K562 (cell line): ENCODE measurements at regions not wholly inside any gene's neighbourhood (a gene's known extent, or its start where the extent isn't known, plus 50 kb on each side); places are given as distances from the start of the nearest gene placed in this dataset.

Experiments used
- ATAC-seq: fragments of 200-7000 bp; cut with Tn5 transposase; 3 replicates; pipeline ENCODE4 v1.9.1; 2020; ENCODE audit warnings: moderate library complexity
- BruUV-seq: library from RNA; stranded (reverse); fragments of 400-500 nt; replicated peaks from 2 replicates; lab custom pipeline; 2021; lab: Mats Ljungman, UMichigan
- CTCF ChIA-PET: fragments of 300-600 bp; formaldehyde crosslinking; extraction: SDS; loops from one replicate; lab custom pipeline; 2021; ENCODE audit warnings: low intra/inter-chr PET ratio; lab: Yijun Ruan, JAX
- POLR2A ChIA-PET: fragments of 300-600, 350-650 bp; sonication (Branson Sonifier 250); formaldehyde crosslinking; extraction: SDS; loops from one replicate; lab custom pipeline; 2021; ENCODE audit warnings: antibody characterized with exemption, inconsistent platforms; lab: Yijun Ruan, JAX
- DNase-seq, 4 experiments: peaks; one replicate each; pipeline versions ENCODE4 v3.0.0 to v3.0.0-alpha.2; 2011 to 2018; ENCODE audit warnings: low spot score in 3 of 4, mixed read lengths in 3 of 4; ENCODE audit errors: extremely low read depth in 1 of 4
- FAIRE-seq: peaks from 2 replicates; lab custom pipeline; 2011; peaks lifted over from hg19 to GRCh38; lab: Jason Lieb, UNC
- H2AFZ ChIP-seq: 2 replicates; pipeline ENCODE4 v1.6.0; 2011; ENCODE audit warnings: low read depth, low read length, control low read depth, inconsistent platforms
- H3K27ac ChIP-seq: fragments of 200-600 bp; 3 replicates; pipeline ENCODE4 v1.8.0; 2011; ENCODE audit warnings: low read depth, mild to moderate bottlenecking, control low read depth, inconsistent platforms, low read length, moderate library complexity, mixed read lengths; ENCODE audit errors: extremely low read depth
- H3K27me3 ChIP-seq, 2 experiments: fragments of 300-600 bp in 1 of 2; 2 replicates in 1 of 2; 3 replicates in 1 of 2; pipeline versions ENCODE4 v1.6.0 to v1.8.0; 2011; ENCODE audit warnings: inconsistent platforms in 2 of 2, low read length in 2 of 2, mild to moderate bottlenecking in 1 of 2, mixed read lengths in 1 of 2, moderate library complexity in 1 of 2; ENCODE audit not compliant: control insufficient read depth in 2 of 2, insufficient read depth in 2 of 2
- H3K36me3 ChIP-seq: fragments of 300-600 bp; 3 replicates; pipeline ENCODE4 v1.8.0; 2011; ENCODE audit warnings: mild to moderate bottlenecking, low read length, inconsistent platforms; ENCODE audit not compliant: control insufficient read depth, insufficient read depth
- H3K4me1 ChIP-seq, 2 experiments: fragments of 200-600 bp in 1 of 2; replicated peaks in 1 of 2; 2 replicates in 1 of 2; 3 replicates in 1 of 2; pipeline versions ENCODE4 v1.5.1 to v1.8.0; 2011; ENCODE audit warnings: inconsistent platforms in 2 of 2, low read length in 2 of 2, mild to moderate bottlenecking in 1 of 2, mixed read lengths in 1 of 2, moderate library complexity in 1 of 2; ENCODE audit not compliant: control insufficient read depth in 2 of 2, insufficient read depth in 2 of 2
- H3K4me2 ChIP-seq: 2 replicates; pipeline ENCODE4 v1.6.1; 2011; ENCODE audit warnings: low read length, control low read depth, inconsistent platforms, mixed read lengths; ENCODE audit not compliant: insufficient read depth
- H3K4me3 ChIP-seq: fragments of 200-600 bp; sonication (generic), shearing (Covaris generic); 2 replicates; pipeline ENCODE4 v1.5.1; 2016; ENCODE audit warnings: control low read depth, inconsistent platforms
- H3K79me2 ChIP-seq: fragments of 200-600 bp; 3 replicates; pipeline ENCODE4 v1.8.0; 2011; ENCODE audit warnings: low read length, inconsistent platforms; ENCODE audit not compliant: control insufficient read depth, insufficient read depth
- H3K9ac ChIP-seq, 2 experiments: 2 replicates each; pipeline versions ENCODE4 v1.6.0 to v1.6.1; 2011; ENCODE audit warnings: low read depth in 2 of 2, low read length in 2 of 2, control low read depth in 1 of 2, inconsistent platforms in 1 of 2, mild to moderate bottlenecking in 1 of 2, mixed read lengths in 1 of 2; ENCODE audit not compliant: insufficient read depth in 1 of 2
- H3K9me1 ChIP-seq: one replicate; pipeline ENCODE4 v1.6.0; 2011; ENCODE audit warnings: inconsistent platforms, mild to moderate bottlenecking, low read length, moderate library complexity; ENCODE audit not compliant: control insufficient read depth, insufficient read depth
- H3K9me3 ChIP-seq: replicated peaks from 2 replicates; pipeline ENCODE4 v1.5.1; 2011; ENCODE audit warnings: low read depth, low read length, inconsistent platforms; ENCODE audit not compliant: control insufficient read depth, insufficient read depth
- H4K20me1 ChIP-seq: replicated peaks from 2 replicates; pipeline ENCODE4 v1.6.1; 2011; ENCODE audit warnings: low read length, inconsistent platforms, mixed read lengths; ENCODE audit not compliant: control insufficient read depth, insufficient read depth
- BCOR ChIP-seq: fragments of 450-650 bp; IDR thresholded peaks from 2 replicates; pipeline ENCODE4 v1.6.1; 2016
- DDX20 ChIP-seq: fragments of 450-650 bp; IDR thresholded peaks from 2 replicates; pipeline ENCODE4 v1.6.1; 2016; ENCODE audit warnings: missing genetic modification characterization, low read depth, mild to moderate bottlenecking, missing compliant biosample characterization, moderate library complexity
- E2F3 ChIP-seq: fragments of 250-450 bp; sonication (Bioruptor Pico); IDR thresholded peaks from 2 replicates; pipeline ENCODE4 v1.4.0; 2020; ENCODE audit warnings: mild to moderate bottlenecking
- E4F1 ChIP-seq: fragments of 250-450 bp; sonication (Bioruptor Pico); IDR thresholded peaks from 2 replicates; pipeline ENCODE4 v1.5.0; 2021; ENCODE audit warnings: mild to moderate bottlenecking, borderline replicate concordance
- FIP1L1 ChIP-seq: fragments of 200-400 bp; formaldehyde crosslinking; IDR thresholded peaks from 2 replicates; pipeline ENCODE4 v1.6.1; 2018; ENCODE audit warnings: mild to moderate bottlenecking, low read depth, low read length; ENCODE audit not compliant: poor library complexity, severe bottlenecking
- HEY1 ChIP-seq: fragments of 250-450 bp; sonication (Bioruptor Pico); IDR thresholded peaks from 2 replicates; pipeline ENCODE4 v1.5.0; 2020; ENCODE audit warnings: mild to moderate bottlenecking, moderate library complexity, borderline replicate concordance
- MYNN ChIP-seq, 2 experiments: sonication (generic); formaldehyde crosslinking in 1 of 2; IDR thresholded peaks; 2 replicates each; pipeline versions ENCODE4 v1.5.0 to v1.6.1; 2016 to 2020; ENCODE audit warnings: antibody characterized with exemption in 1 of 2, missing genetic modification reagents in 1 of 2
- NCOA2 ChIP-seq, 2 experiments: fragments of 450-650 bp; IDR thresholded peaks; 2 replicates each; pipeline ENCODE4 v1.6.1; 2018; ENCODE audit warnings: mild to moderate bottlenecking in 2 of 2, moderate library complexity in 1 of 2; ENCODE audit not compliant: partially characterized antibody in 2 of 2
- SMAD4 ChIP-seq: fragments of 250-450 bp; sonication (Bioruptor Pico); conservative IDR thresholded peaks from 2 replicates; pipeline ENCODE4 v1.8.0; 2021; ENCODE audit warnings: inconsistent platforms, mild to moderate bottlenecking, moderate library complexity
- TAF9B ChIP-seq: fragments of 450-650 bp; IDR thresholded peaks from 2 replicates; pipeline ENCODE4 v1.6.1; 2018; ENCODE audit warnings: mild to moderate bottlenecking; ENCODE audit not compliant: partially characterized antibody
- TBP ChIP-seq: optimal IDR thresholded peaks from 2 replicates; pipeline ENCODE3; 2011; ENCODE audit warnings: low read depth, low read length, improper control_type of control experiment
- ZBTB33 ChIP-seq: sonication (generic); formaldehyde crosslinking; IDR thresholded peaks from 2 replicates; pipeline ENCODE4 v1.8.1; 2023; ENCODE audit warnings: mild to moderate bottlenecking, missing genetic modification reagents
- ZFP36 ChIP-seq: fragments of 150-350 bp; IDR thresholded peaks from 2 replicates; pipeline ENCODE4 v1.6.1; 2018; ENCODE audit warnings: low read length, low read depth; ENCODE audit not compliant: partially characterized antibody
- ZNF239 ChIP-seq: fragments of 250-450 bp; sonication (Bioruptor Pico); IDR thresholded peaks from 2 replicates; pipeline ENCODE4 v1.4.0; 2020; ENCODE audit warnings: mild to moderate bottlenecking
- ZNF395 ChIP-seq: fragments of 200-800 bp; sonication (Bioruptor generic); IDR thresholded peaks from 2 replicates; pipeline ENCODE4 v1.6.1; 2017; ENCODE audit warnings: missing genetic modification characterization, missing compliant biosample characterization
- ZNF445 ChIP-seq: fragments of 250-450 bp; sonication (Bioruptor Pico); IDR thresholded peaks from 2 replicates; pipeline ENCODE4 v1.4.0; 2020; ENCODE audit warnings: low read depth, mild to moderate bottlenecking, moderate library complexity
- ZNF668 ChIP-seq: fragments of 250-450 bp; sonication (Bioruptor Pico); IDR thresholded peaks from 2 replicates; pipeline ENCODE4 v1.8.0; 2022; ENCODE audit warnings: mild to moderate bottlenecking, inconsistent platforms
- WGBS: fragments of 100-300 bp; shearing (Covaris generic); methylation state at CpG from one replicate; pipeline ENCODE4 v1.1.6; 2016; ENCODE audit warnings: low coverage, mixed read lengths; ENCODE audit not compliant: insufficient coverage; ENCODE audit errors: missing lambda C conversion rate; 5-methylcytosine and 5-hydroxymethylcytosine counted together
- in situ Hi-C: fragments of 300-500 bp; cut with MboI; formaldehyde crosslinking; loops from 4 replicates; pipeline ENCODE4 v1.15.0; 2018; ENCODE audit warnings: inconsistent platforms, mixed read lengths
- intact Hi-C: fragments of 100-400 bp; cut with micrococcal nuclease; formaldehyde crosslinking; loops from 2 replicates; pipeline ENCODE4 v1.14.2; 2022

GRCh38 chr2:52210611-52211010 is 1178.7 kb upstream of the NRXN1 start (continued):
- TF ChIP-seq ZNF668 (CRISPR knock-in tag) (no peak), SMAD4 (CRISPR knock-in tag) (no peak)

GRCh38 chr2:52210161-52210560 is 1178.2 kb upstream of the NRXN1 start:
- Histone ChIP-seq H3K27ac (no peak overlapping the region), H3K36me3 (no peaks in the 10 kb centered on the region), H2AFZ (no peak overlapping the region), H3K4me1 (no peaks in the 10 kb centered on the region), H3K79me2 (no peaks in the 10 kb centered on the region), H3K9me3 (no peaks in the 10 kb centered on the region), H3K4me3 (no peak overlapping the region), H4K20me1 (no peaks in the 10 kb centered on the region), H3K4me2 (no peak overlapping the region), H3K9ac (no peak overlapping the region), H3K9me1 (no peaks in the 10 kb centered on the region), H3K27me3 (no peaks in the 10 kb centered on the region)
- ATAC-seq (no peak), FAIRE-seq (no peak), DNase-seq (no peak)
- WGBS = 0% methylated on average over 1 of the region's 1 CpG
- intact Hi-C loops = no loop called here
- in situ Hi-C loops = no loop called here
- no TSS peak for BruUV-seq
- no peak for TF ChIP-seq ZBTB33 (CRISPR knock-in tag)
- no peak for TF ChIP-seq E2F3 (CRISPR knock-in tag)
- TF ChIP-seq E4F1 (CRISPR knock-in tag) = no peak
- no peak for TF ChIP-seq TAF9B
- TF ChIP-seq HEY1 (CRISPR knock-in tag) = no peak
- no peak for TF ChIP-seq ZNF239 (CRISPR knock-in tag)
- TF ChIP-seq NCOA2 (IDR thresholded peaks at IDR 0.05; ENCODE audit: partially characterized antibody in 2 of 2) = no peak
- TF ChIP-seq DDX20 (tag) = no peak
- TF ChIP-seq TBP = no peak
- TF ChIP-seq SMAD4 (CRISPR knock-in tag) = no peak
- no peak for TF ChIP-seq ZNF445 (CRISPR knock-in tag)
- no peak for TF ChIP-seq FIP1L1
- no peak for TF ChIP-seq MYNN (IDR thresholded peaks at IDR 0.05)
- no peak for TF ChIP-seq MYNN (CRISPR knock-in tag; IDR thresholded peaks at IDR 0.05)
- TF ChIP-seq ZFP36 = no peak
- no peak for TF ChIP-seq ZNF395
- TF ChIP-seq BCOR = no peak
- CTCF ChIA-PET = no interaction called here
- POLR2A ChIA-PET = no interaction called here
